Fibroblast of lung (primary cell): ENCODE measurements at regions not wholly inside any gene's neighbourhood (a gene's known extent, or its start where the extent isn't known, plus 50 kb on each side); places are given as distances from the start of the nearest gene placed in this dataset.

Experiments
- DNase-seq, 2 donors: peaks; one replicate each; pipeline versions ENCODE4 v3.0.0 to v3.0.0-alpha.2; 2010; ENCODE audit warnings: low read depth in 2 of 2
- H2AFZ ChIP-seq: 2 replicates; pipeline ENCODE4 v1.5.1; 2012; ENCODE audit warnings: low read length, control low read depth, inconsistent platforms
- H3K27ac ChIP-seq: 2 replicates; pipeline ENCODE4 v1.5.1; 2011; ENCODE audit warnings: low read length, control low read depth; ENCODE audit not compliant: insufficient read depth
- H3K27me3 ChIP-seq: 2 replicates; pipeline ENCODE4 v1.5.1; 2011; ENCODE audit warnings: mild to moderate bottlenecking, low read length; ENCODE audit not compliant: control insufficient read depth, insufficient read depth
- H3K36me3 ChIP-seq: 2 replicates; pipeline ENCODE4 v1.5.1; 2011; ENCODE audit warnings: low read length; ENCODE audit not compliant: control insufficient read depth, insufficient read depth
- H3K4me1 ChIP-seq: 2 replicates; pipeline ENCODE4 v1.5.1; 2011; ENCODE audit warnings: low read length; ENCODE audit not compliant: control insufficient read depth, insufficient read depth; ENCODE audit errors: extremely low read depth
- H3K4me2 ChIP-seq: 2 replicates; pipeline ENCODE4 v1.5.1; 2011; ENCODE audit warnings: low read length, control low read depth; ENCODE audit not compliant: insufficient read depth; ENCODE audit errors: extremely low read depth
- H3K4me3 ChIP-seq, 4 experiments: fragments of 200-600 bp in 1 of 4; sonication (generic) in 1 of 4; replicated peaks in 1 of 4; 2 replicates each; pipeline ENCODE4 v1.5.1; 2011 to 2016; ENCODE audit warnings: low read length in 4 of 4, low read depth in 3 of 4, mild to moderate bottlenecking in 3 of 4, control low read depth in 2 of 4, inconsistent platforms in 1 of 4, mixed read lengths in 1 of 4; ENCODE audit not compliant: insufficient read depth in 1 of 4; ENCODE audit errors: control extremely low read depth in 1 of 4
- H3K79me2 ChIP-seq: 2 replicates; pipeline ENCODE4 v1.5.1; 2012; ENCODE audit warnings: mild to moderate bottlenecking, low read length, inconsistent platforms; ENCODE audit not compliant: control insufficient read depth, insufficient read depth
- H3K9ac ChIP-seq: 2 replicates; pipeline ENCODE4 v1.5.1; 2011; ENCODE audit warnings: mild to moderate bottlenecking, low read length, control low read depth; ENCODE audit not compliant: insufficient read depth
- H3K9me3 ChIP-seq: 2 replicates; pipeline ENCODE4 v1.5.1; 2012; ENCODE audit warnings: low read depth, low read length; ENCODE audit not compliant: control insufficient read depth, insufficient read depth
- H4K20me1 ChIP-seq: 2 replicates; pipeline ENCODE4 v1.5.1; 2011; ENCODE audit warnings: low read length; ENCODE audit not compliant: control insufficient read depth, insufficient read depth; ENCODE audit errors: extremely low read depth
- EZH2 ChIP-seq: IDR thresholded peaks from 2 replicates; pipeline ENCODE4 v1.5.1; 2012; ENCODE audit warnings: low read length, control low read depth, mild to moderate bottlenecking; ENCODE audit errors: missing control alignments
- TF ChIP-seq, protein P1 (sequence below), 2 donors: IDR thresholded peaks in 1 of 2; conservative IDR thresholded peaks in 1 of 2; 1 replicate in 1 of 2; 2 replicates in 1 of 2; pipeline ENCODE4 v1.5.1; 2011 to 2012; ENCODE audit warnings: low read length in 2 of 2, control low read depth in 1 of 2, inconsistent platforms in 1 of 2, low read depth in 1 of 2, mild to moderate bottlenecking in 1 of 2

DNA sequence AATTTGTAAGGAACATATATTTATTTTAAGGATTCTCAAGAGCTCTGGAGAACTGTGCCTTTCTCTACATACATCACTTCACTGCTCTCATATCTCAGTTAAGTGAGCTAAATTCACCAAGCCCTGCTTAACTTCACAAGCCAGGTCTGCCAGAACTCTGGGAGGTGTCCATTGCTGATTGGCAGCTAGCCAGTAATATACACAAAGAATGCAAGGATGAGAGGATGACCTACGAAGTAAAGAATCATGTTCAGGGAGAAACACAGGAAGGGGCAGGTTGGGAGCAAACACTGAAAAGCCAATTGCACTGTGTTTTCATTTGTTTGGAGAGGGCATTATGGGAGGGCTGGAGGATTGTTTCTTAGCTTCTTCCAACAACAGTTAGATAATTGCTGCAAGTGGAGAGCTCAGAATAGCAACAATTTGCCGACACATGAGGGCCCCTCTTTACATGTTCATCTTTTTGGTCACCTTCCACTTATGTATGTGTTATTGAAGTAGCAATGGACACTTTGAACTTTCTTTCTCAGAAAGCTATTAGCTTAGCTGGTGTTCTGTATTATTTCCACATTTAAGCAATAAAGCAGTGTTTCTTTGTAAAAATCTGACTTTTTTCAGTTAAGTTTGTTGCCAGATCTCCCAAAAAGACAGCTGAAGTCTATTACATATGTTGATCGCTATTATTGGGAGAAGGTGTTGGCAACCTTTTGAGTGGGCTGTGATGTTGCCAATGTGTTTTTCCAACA is 254.8 kb downstream of the LTN1 start:
- Histone ChIP-seq H3K36me3 (no peaks in the 10 kb centered on the region), H3K4me2 (no peak overlapping the region), H3K9me3 (no peaks in the 10 kb centered on the region), H2AFZ (peak overlapping the region; percentile 5), H3K9ac (no peak overlapping the region), H3K27me3 (no peaks in the 10 kb centered on the region), H4K20me1 (no peaks in the 10 kb centered on the region), H3K4me3 (no peak overlapping the region), H3K79me2 (no peaks in the 10 kb centered on the region), H3K4me1 (peaks cover 3% of the 10 kb centered on the region), H3K27ac (no peak overlapping the region)
- peak; percentile 30 to 39 for DNase-seq
- TF ChIP-seq EZH2 = no peak
- TF ChIP-seq, protein P1, sequence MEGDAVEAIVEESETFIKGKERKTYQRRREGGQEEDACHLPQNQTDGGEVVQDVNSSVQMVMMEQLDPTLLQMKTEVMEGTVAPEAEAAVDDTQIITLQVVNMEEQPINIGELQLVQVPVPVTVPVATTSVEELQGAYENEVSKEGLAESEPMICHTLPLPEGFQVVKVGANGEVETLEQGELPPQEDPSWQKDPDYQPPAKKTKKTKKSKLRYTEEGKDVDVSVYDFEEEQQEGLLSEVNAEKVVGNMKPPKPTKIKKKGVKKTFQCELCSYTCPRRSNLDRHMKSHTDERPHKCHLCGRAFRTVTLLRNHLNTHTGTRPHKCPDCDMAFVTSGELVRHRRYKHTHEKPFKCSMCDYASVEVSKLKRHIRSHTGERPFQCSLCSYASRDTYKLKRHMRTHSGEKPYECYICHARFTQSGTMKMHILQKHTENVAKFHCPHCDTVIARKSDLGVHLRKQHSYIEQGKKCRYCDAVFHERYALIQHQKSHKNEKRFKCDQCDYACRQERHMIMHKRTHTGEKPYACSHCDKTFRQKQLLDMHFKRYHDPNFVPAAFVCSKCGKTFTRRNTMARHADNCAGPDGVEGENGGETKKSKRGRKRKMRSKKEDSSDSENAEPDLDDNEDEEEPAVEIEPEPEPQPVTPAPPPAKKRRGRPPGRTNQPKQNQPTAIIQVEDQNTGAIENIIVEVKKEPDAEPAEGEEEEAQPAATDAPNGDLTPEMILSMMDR (conservative IDR thresholded peaks at IDR 0.05 in 1 of 2, IDR thresholded peaks at IDR 0.05 in 1 of 2; ENCODE audit: low read depth in 1 of 2, low read length in 2 of 2) = no peak

GRCh38 chr21:28734522-28735175 is 258.0 kb downstream of the LTN1 start:
- Histone ChIP-seq H3K9ac (no peak overlapping the region), H3K9me3 (no peaks in the 10 kb centered on the region), H3K79me2 (no peaks in the 10 kb centered on the region), H3K36me3 (no peaks in the 10 kb centered on the region), H3K4me1 (peaks cover 3% of the 10 kb centered on the region), H3K27ac (no peak overlapping the region), H4K20me1 (no peaks in the 10 kb centered on the region), H2AFZ (no peak overlapping the region), H3K4me3 (no peak overlapping the region), H3K27me3 (no peaks in the 10 kb centered on the region), H3K4me2 (no peak overlapping the region)
- TF ChIP-seq, protein P1 (conservative IDR thresholded peaks at IDR 0.05 in 1 of 2, IDR thresholded peaks at IDR 0.05 in 1 of 2; ENCODE audit: low read depth in 1 of 2, low read length in 2 of 2) = no peak
- no peak for TF ChIP-seq EZH2
- DNase-seq = no peak

DNA sequence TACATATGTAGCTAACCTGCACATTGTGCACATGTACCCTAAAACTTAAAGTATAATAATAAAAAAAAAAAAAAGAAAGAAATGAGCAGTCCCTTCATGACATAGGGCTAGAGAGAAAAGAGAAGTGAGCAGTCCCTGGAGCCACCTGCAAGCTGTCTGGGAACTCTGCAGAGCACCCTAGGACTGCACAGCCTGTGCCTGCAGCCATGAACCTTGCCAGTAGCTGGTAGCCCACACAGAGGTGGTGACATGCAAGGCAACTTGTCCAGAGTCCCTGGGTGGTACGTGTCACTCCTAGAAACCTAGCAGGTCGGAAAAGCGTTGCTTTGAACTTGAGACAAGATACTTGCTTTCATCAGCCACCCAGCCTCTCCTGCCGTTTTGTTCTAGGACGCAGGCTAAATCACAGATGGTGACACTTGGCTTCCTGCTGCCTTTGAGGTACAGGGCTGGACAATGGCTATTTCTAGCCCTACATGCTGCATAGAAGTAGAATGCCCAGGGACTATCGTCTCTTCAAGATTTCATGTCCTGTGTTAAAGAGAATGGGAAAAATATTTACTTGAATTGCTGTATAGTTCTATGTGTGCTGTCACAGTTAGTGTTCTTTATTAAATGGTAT is 260.9 kb downstream of the LTN1 start:
- no peaks in the 10 kb centered on the region for H3K4me1 ChIP-seq
- DNase-seq = no peak
- no peaks in the 10 kb centered on the region for H3K9me3 ChIP-seq
- H3K27me3 ChIP-seq = no peaks in the 10 kb centered on the region
- H3K79me2 ChIP-seq = no peaks in the 10 kb centered on the region
- no peak overlapping the region for H3K4me3 ChIP-seq
- no peak overlapping the region for H3K4me2 ChIP-seq
- TF ChIP-seq, protein P1 (conservative IDR thresholded peaks at IDR 0.05 in 1 of 2, IDR thresholded peaks at IDR 0.05 in 1 of 2; ENCODE audit: low read depth in 1 of 2, low read length in 2 of 2) = no peak
- TF ChIP-seq EZH2 = no peak
- no peaks in the 10 kb centered on the region for H4K20me1 ChIP-seq
- no peak overlapping the region for H2AFZ ChIP-seq
- no peaks in the 10 kb centered on the region for H3K36me3 ChIP-seq
- H3K9ac ChIP-seq = no peak overlapping the region
- no peak overlapping the region for H3K27ac ChIP-seq
